Gastroesophageal sphincter (tissue), 4 donors: ENCODE measurements at regions not wholly inside any gene's neighbourhood (a gene's known extent, or its start where the extent isn't known, plus 50 kb on each side); places are given as distances from the start of the nearest gene placed in this dataset.

Experiments used
- ATAC-seq: fragments of 150-250 bp; one replicate; pipeline ENCODE4 v1.9.1; 2016; ENCODE audit warnings: mild to moderate bottlenecking, moderate library complexity
- H3K27ac ChIP-seq, 4 donors: fragments of 200-600 bp; sonication (generic) in 3 of 4; 1 replicate in 3 of 4; 2 replicates in 1 of 4; pipeline ENCODE4 v1.5.1; 2016 to 2019
- H3K27me3 ChIP-seq: fragments of 200-600 bp; sonication (generic); one replicate; pipeline ENCODE4 v1.5.1; 2019
- H3K36me3 ChIP-seq, 2 donors: fragments of 200-600 bp; sonication (generic); one replicate each; pipeline ENCODE4 v1.5.1; 2019; ENCODE audit warnings: control low read depth in 1 of 2
- H3K4me1 ChIP-seq, 3 donors: fragments of 200-600 bp; sonication (generic); 1 replicate in 2 of 3; 2 replicates in 1 of 3; pipeline ENCODE4 v1.5.1; 2016 to 2019; ENCODE audit warnings: control low read depth in 2 of 3
- H3K4me3 ChIP-seq, 2 donors: fragments of 200-600 bp; sonication (generic); one replicate each; pipeline ENCODE4 v1.5.1; 2019; ENCODE audit warnings: mild to moderate bottlenecking in 1 of 2, moderate library complexity in 1 of 2
- H3K9me3 ChIP-seq, 3 donors: fragments of 200-600 bp; sonication (generic); one replicate each; pipeline ENCODE4 v1.5.1; 2017 to 2019; ENCODE audit warnings: control low read depth in 2 of 3
- EP300 ChIP-seq: sonication (generic); formaldehyde crosslinking; IDR thresholded peaks from one replicate; pipeline ENCODE4 v1.6.1; 2017; ENCODE audit warnings: antibody characterized with exemption, mild to moderate bottlenecking
- POLR2A ChIP-seq, 2 donors: fragments of 450-650 bp; IDR thresholded peaks; one replicate each; pipeline ENCODE4 v1.6.1; 2017; ENCODE audit warnings: antibody characterized with exemption in 2 of 2, mild to moderate bottlenecking in 2 of 2, moderate library complexity in 1 of 2
- POLR2AphosphoS5 ChIP-seq: sonication (generic); formaldehyde crosslinking; IDR thresholded peaks from one replicate; pipeline ENCODE4 v1.6.1; 2017; ENCODE audit warnings: antibody characterized with exemption
- WGBS, 2 donors: methylation state at CpG; one replicate each; pipeline ENCODE4 v1.1.5; 2018; ENCODE audit warnings: low coverage in 1 of 2; 5-methylcytosine and 5-hydroxymethylcytosine counted together
- TF ChIP-seq, protein P1 (sequence below), 4 experiments: fragments of 200-600 bp in 2 of 4; fragments of 450-650 bp in 2 of 4; sonication (generic) in 1 of 4; IDR thresholded peaks; one replicate each; pipeline ENCODE4 v1.5.1; 2017 to 2019; ENCODE audit warnings: antibody characterized with exemption in 4 of 4, mild to moderate bottlenecking in 2 of 4, moderate library complexity in 2 of 4

DNA sequence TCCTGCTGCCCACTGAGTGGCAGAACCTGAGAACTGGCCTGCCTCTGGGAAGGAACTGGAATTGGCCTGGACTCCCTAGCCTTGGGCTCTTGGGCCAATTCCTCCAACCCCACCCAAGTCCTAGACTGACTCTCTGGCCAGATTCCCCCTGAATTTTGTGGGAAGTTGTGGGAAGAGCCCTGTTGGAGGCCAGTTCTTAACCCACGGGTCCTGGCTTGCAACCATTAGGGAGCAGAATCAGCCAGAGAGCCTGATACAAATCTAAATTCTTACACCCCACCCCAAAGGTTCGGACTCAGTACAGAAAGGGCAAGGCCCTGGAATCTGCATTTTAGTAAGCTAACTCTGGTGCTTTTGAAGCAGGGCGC is 125.3 kb upstream of the SLC25A48 start:
- no peak overlapping the region for H3K27ac ChIP-seq
- TF ChIP-seq POLR2AphosphoS5 (no peak), POLR2A (IDR thresholded peaks at IDR 0.05) (no peak)
- TF ChIP-seq, protein P1, sequence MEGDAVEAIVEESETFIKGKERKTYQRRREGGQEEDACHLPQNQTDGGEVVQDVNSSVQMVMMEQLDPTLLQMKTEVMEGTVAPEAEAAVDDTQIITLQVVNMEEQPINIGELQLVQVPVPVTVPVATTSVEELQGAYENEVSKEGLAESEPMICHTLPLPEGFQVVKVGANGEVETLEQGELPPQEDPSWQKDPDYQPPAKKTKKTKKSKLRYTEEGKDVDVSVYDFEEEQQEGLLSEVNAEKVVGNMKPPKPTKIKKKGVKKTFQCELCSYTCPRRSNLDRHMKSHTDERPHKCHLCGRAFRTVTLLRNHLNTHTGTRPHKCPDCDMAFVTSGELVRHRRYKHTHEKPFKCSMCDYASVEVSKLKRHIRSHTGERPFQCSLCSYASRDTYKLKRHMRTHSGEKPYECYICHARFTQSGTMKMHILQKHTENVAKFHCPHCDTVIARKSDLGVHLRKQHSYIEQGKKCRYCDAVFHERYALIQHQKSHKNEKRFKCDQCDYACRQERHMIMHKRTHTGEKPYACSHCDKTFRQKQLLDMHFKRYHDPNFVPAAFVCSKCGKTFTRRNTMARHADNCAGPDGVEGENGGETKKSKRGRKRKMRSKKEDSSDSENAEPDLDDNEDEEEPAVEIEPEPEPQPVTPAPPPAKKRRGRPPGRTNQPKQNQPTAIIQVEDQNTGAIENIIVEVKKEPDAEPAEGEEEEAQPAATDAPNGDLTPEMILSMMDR (IDR thresholded peaks at IDR 0.05) = no peak
- no peak for ATAC-seq
- H3K4me1 ChIP-seq = no peaks in the 10 kb centered on the region
- peaks cover 12% of the 10 kb centered on the region for H3K27me3 ChIP-seq
- no peaks in the 10 kb centered on the region for H3K36me3 ChIP-seq
- no peaks in the 10 kb centered on the region for H3K9me3 ChIP-seq
- H3K4me3 ChIP-seq = no peak overlapping the region
- WGBS, 2 donors = 86 to 100% methylated on average over 1 of the region's 3 CpGs

DNA sequence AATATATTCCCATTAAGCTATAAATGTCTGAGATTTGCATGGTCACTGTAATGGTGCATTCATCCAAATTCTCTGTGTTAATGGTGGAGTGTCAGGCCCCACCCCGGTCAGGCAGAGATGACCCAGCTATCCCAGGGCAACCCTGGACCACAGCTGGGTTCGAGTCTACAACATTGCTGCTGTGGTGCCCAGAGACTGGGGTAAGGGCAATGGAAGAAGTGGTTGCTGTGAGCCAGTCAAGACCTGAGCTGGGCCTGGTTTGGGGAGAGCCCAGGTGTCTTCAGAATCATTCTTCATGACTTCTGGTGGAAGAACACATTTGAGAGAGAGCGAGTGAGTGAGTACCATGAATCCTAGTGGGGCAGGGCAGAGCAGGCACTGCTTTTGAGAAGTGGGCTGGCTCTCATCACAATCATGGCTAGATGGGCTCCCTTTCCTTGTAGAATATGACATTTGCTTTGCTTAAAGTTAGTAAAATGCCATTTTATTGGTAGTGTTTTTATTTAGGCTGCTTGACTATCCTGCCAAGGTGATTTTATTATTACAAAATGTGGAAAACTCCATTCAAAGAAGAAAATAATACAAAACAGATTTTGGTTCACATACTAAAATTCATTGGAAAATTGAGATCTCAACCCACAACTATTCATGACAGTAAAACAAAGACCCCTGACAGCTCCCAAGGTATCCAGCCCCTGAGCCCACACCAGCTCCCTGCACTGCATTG is 125.8 kb upstream of the SLC25A48 start:
- Histone ChIP-seq H3K4me3 (no peak overlapping the region), H3K4me1 (no peaks in the 10 kb centered on the region), H3K9me3 (no peaks in the 10 kb centered on the region), H3K27me3 (peaks cover 7% of the 10 kb centered on the region), H3K36me3 (no peaks in the 10 kb centered on the region), H3K27ac (no peak overlapping the region)
- TF ChIP-seq, protein P1 (IDR thresholded peaks at IDR 0.05) = no peak
- TF ChIP-seq EP300 = no peak
- TF ChIP-seq POLR2A (IDR thresholded peaks at IDR 0.05) = no peak
- no peak for TF ChIP-seq POLR2AphosphoS5
- no peak for ATAC-seq
- WGBS, 2 donors = 80 to 86% methylated on average over 1 to 2 of the region's 3 CpGs

DNA sequence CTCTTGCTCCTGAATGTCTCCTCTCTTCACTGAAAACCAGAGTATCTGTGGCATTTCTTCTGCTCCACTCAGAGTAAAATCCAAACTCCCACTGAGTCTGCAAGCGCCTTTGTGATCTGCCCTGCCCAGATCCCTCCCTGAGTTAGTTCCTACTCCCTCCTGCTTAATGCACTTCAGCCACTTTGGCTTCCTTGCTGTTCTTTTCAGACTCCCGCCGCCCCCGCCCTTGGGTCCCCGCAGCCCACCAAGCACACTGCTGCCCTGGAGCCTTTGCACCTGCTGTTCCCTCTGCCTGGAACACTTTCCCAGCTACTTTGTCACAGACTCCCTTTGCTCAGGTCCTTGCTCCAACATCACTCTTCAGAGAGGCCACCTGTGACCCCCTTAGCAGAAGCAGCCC is 127.2 kb upstream of the SLC25A48 start:
- Histone ChIP-seq H3K27ac (no peak overlapping the region), H3K4me1 (no peaks in the 10 kb centered on the region), H3K4me3 (no peak overlapping the region), H3K9me3 (no peaks in the 10 kb centered on the region), H3K36me3 (no peaks in the 10 kb centered on the region), H3K27me3 (peaks cover 5% of the 10 kb centered on the region)
- ATAC-seq = no peak
- WGBS, 2 donors = 89 to 90% methylated on average over 5 of the region's 5 CpGs
- TF ChIP-seq POLR2AphosphoS5 (no peak), EP300 (no peak), POLR2A (IDR thresholded peaks at IDR 0.05) (no peak)
- TF ChIP-seq, protein P1 (IDR thresholded peaks at IDR 0.05) = no peak

DNA sequence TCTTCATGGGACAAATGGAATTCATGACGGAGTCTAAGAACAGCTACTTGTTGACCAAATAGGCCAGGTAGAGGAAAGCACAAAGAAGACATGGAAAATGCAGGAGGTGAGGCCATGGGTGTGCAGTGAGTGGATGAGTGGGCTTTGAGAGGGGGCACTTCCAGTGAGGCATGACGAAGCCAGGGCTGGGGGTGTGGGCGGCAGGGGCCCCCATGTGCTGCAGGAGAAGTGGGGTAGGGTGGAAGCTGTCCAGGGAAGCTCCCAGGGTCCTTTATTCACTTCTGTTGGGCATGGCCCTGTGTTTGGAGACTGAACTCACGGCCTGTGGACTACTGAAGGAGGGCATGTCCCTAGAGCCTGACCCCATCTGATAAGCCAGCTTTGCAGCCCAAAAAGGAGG is 127.6 kb upstream of the SLC25A48 start:
- H3K4me3 ChIP-seq = no peak overlapping the region
- H3K4me1 ChIP-seq = no peaks in the 10 kb centered on the region
- no peaks in the 10 kb centered on the region for H3K36me3 ChIP-seq
- H3K27me3 ChIP-seq = peaks cover 5% of the 10 kb centered on the region
- ATAC-seq = no peak
- WGBS, 2 donors = 94% methylated on average over 2 to 3 of the region's 4 CpGs
- TF ChIP-seq, protein P1 (IDR thresholded peaks at IDR 0.05) = no peak
- no peak for TF ChIP-seq EP300
- TF ChIP-seq POLR2A (IDR thresholded peaks at IDR 0.05) = no peak
- no peak for TF ChIP-seq POLR2AphosphoS5
- H3K27ac ChIP-seq = no peak overlapping the region
- H3K9me3 ChIP-seq = no peaks in the 10 kb centered on the region

DNA sequence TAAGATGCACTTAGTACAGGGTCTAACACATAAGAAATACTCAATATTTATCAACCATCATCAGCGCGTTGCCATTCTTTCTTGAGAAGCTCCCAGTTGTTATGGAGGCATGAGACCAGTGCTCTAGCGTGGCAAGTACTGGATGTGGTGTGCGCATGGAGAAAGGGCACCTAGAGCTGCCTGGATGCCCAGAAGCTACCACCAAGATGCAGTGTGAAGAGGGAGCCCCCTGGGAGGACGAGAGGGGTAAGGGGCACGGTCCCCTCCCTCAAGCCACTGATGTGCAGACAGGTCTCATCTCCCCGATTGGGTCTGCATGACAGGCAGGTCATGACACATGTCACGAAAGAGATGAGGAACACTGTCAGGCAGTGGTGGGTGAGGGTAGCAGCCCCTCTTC is 127.7 kb upstream of the CXCL14 start:
- Histone ChIP-seq H3K4me3 (no peak overlapping the region), H3K27ac (no peak overlapping the region), H3K27me3 (peaks cover 5% of the 10 kb centered on the region), H3K9me3 (no peaks in the 10 kb centered on the region), H3K36me3 (no peaks in the 10 kb centered on the region), H3K4me1 (no peaks in the 10 kb centered on the region)
- TF ChIP-seq, protein P1 (IDR thresholded peaks at IDR 0.05) = no peak
- TF ChIP-seq POLR2A (IDR thresholded peaks at IDR 0.05) = no peak
- TF ChIP-seq POLR2AphosphoS5 = no peak
- no peak for TF ChIP-seq EP300
- 100% methylated on average over 1 to 2 of the region's 8 CpGs for WGBS, 2 donors
- ATAC-seq = no peak
